ENCODE measurements at regions not wholly inside any gene's neighbourhood (a gene's known extent, or its start where the extent isn't known, plus 50 kb on each side); places are given as distances from the start of the nearest gene placed in this dataset.

DNA sequence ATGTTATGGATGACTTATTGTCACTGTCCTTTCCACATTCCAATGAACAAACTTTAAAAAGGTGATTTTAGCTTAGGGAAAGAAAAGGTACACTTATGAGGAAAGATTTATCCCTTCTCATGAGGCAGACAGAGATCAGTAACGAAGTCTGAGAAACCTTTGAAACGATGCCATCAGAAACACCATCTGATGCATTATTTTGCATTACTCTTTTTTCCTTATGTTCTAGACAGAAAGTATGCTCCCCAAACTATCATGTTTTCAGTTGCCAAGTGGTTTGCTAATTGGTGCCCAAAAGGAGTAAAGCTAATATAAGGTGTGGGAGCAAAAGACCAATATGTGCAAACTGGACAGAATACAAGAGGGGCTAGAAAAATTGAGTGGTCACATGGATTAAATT lies 397.7 kb upstream of the RIOK2 start:
- Histone ChIP-seq H3K27ac (ENCODE audit: low read depth, low read length) (no peak overlapping the region), H3K9ac (ENCODE audit: low read length) (no peak overlapping the region), H3K27me3 (ENCODE audit: control insufficient read depth, insufficient read depth, low read length) (no peaks in the 10 kb centered on the region), H3K4me1 (ENCODE audit: control insufficient read depth, insufficient read depth, low read length) (no peaks in the 10 kb centered on the region), H3K4me3 (ENCODE audit: low read length) (no peak overlapping the region), H3K36me3 (ENCODE audit: control insufficient read depth, insufficient read depth, low read length) (no peaks in the 10 kb centered on the region)

GRCh38 chr5:97591781-97592180 lies 408.7 kb upstream of the RIOK2 start:
- Histone ChIP-seq H3K4me3 (ENCODE audit: low read length) (no peak overlapping the region), H3K9ac (ENCODE audit: low read length) (no peak overlapping the region), H3K27me3 (ENCODE audit: control insufficient read depth, insufficient read depth, low read length) (no peaks in the 10 kb centered on the region), H3K36me3 (ENCODE audit: control insufficient read depth, insufficient read depth, low read length) (no peaks in the 10 kb centered on the region), H3K27ac (ENCODE audit: low read depth, low read length) (no peak overlapping the region), H3K4me1 (ENCODE audit: control insufficient read depth, insufficient read depth, low read length) (no peaks in the 10 kb centered on the region)

GRCh38 chr5:97600486-97600885 lies 417.4 kb upstream of the RIOK2 start:
- H3K27me3 ChIP-seq (ENCODE audit: control insufficient read depth, insufficient read depth, low read length): no peaks in the 10 kb centered on the region
- no peaks in the 10 kb centered on the region for H3K36me3 ChIP-seq (ENCODE audit: control insufficient read depth, insufficient read depth, low read length)
- H3K27ac ChIP-seq (ENCODE audit: low read depth, low read length): no peak overlapping the region
- no peak overlapping the region for H3K9ac ChIP-seq (ENCODE audit: low read length)
- H3K4me1 ChIP-seq (ENCODE audit: control insufficient read depth, insufficient read depth, low read length): no peaks in the 10 kb centered on the region
- no peak overlapping the region for H3K4me3 ChIP-seq (ENCODE audit: low read length)

DNA sequence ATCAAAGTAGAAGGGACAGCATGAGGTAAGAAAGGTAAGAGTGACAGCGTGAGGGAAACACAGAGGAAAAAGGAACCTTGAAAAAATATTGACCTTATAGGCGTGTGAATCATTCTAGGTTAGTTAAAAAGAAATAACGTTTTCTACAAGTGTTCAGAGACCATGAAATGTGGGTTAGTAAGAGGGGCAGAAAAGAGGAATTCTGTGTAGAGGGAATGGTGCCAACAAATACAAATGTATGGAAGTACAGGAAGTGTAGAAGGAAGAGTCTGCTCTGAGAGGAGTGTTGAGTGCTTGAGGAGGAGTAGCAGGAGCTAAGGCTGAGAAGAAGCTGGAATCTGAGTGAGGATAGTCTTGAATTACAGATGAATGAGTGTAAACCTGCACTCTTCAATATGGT lies 418.6 kb upstream of the RIOK2 start:
- Histone ChIP-seq H3K9ac (ENCODE audit: low read length) (no peak overlapping the region), H3K36me3 (ENCODE audit: control insufficient read depth, insufficient read depth, low read length) (no peaks in the 10 kb centered on the region), H3K4me3 (ENCODE audit: low read length) (no peak overlapping the region), H3K27ac (ENCODE audit: low read depth, low read length) (no peak overlapping the region), H3K4me1 (ENCODE audit: control insufficient read depth, insufficient read depth, low read length) (no peaks in the 10 kb centered on the region), H3K27me3 (ENCODE audit: control insufficient read depth, insufficient read depth, low read length) (no peaks in the 10 kb centered on the region)

GRCh38 chr5:97606531-97606930 lies 423.5 kb upstream of the RIOK2 start:
- no peaks in the 10 kb centered on the region for H3K36me3 ChIP-seq (ENCODE audit: control insufficient read depth, insufficient read depth, low read length)
- no peaks in the 10 kb centered on the region for H3K4me1 ChIP-seq (ENCODE audit: control insufficient read depth, insufficient read depth, low read length)
- H3K27ac ChIP-seq (ENCODE audit: low read depth, low read length): no peak overlapping the region
- no peak overlapping the region for H3K9ac ChIP-seq (ENCODE audit: low read length)
- no peaks in the 10 kb centered on the region for H3K27me3 ChIP-seq (ENCODE audit: control insufficient read depth, insufficient read depth, low read length)
- no peak overlapping the region for H3K4me3 ChIP-seq (ENCODE audit: low read length)

DNA sequence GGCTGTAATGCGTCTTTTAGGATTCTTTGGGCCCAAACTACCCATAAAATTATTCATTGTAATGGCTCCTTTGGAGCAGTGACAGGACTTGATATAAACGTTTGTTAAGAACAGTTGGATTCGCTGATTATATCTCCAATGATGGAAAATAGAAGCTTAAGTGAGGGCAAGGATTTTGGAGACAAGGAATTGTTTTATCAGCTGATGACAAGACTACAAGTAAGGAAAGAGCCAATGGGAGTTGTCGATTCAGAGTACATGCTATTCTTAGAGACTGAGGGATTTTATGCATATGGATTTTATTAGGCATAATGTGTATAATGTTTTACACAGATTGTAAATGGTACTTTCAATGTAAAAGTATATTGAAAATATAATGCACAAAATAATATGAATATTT lies 425.5 kb upstream of the RIOK2 start:
- Histone ChIP-seq H3K27me3 (ENCODE audit: control insufficient read depth, insufficient read depth, low read length) (no peaks in the 10 kb centered on the region), H3K36me3 (ENCODE audit: control insufficient read depth, insufficient read depth, low read length) (no peaks in the 10 kb centered on the region), H3K4me3 (ENCODE audit: low read length) (no peak overlapping the region), H3K27ac (ENCODE audit: low read depth, low read length) (no peak overlapping the region), H3K4me1 (ENCODE audit: control insufficient read depth, insufficient read depth, low read length) (no peaks in the 10 kb centered on the region), H3K9ac (ENCODE audit: low read length) (no peak overlapping the region)

DNA sequence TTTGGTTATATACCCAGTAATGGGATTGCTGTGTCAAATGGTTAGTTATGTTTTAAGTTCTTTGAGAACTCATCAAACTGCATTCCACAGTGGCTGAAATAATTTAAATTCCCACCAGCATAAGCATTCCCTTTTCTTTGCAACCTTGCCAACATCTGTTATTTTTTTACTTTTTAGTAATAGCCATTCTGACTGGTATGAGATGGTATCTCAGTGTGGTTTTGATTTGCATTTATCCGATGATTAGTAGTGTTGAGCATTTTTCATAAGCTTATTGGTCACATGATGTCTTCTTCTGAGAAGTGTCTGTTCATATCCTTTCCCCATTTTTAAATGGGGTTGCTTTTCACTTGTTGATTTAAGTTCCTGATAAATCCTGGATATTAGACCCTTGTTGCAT lies 435.7 kb upstream of the RIOK2 start:
- no peaks in the 10 kb centered on the region for H3K4me1 ChIP-seq (ENCODE audit: control insufficient read depth, insufficient read depth, low read length)
- no peaks in the 10 kb centered on the region for H3K27me3 ChIP-seq (ENCODE audit: control insufficient read depth, insufficient read depth, low read length)
- H3K4me3 ChIP-seq (ENCODE audit: low read length): no peak overlapping the region
- H3K36me3 ChIP-seq (ENCODE audit: control insufficient read depth, insufficient read depth, low read length): no peaks in the 10 kb centered on the region
- H3K9ac ChIP-seq (ENCODE audit: low read length): no peak overlapping the region
- H3K27ac ChIP-seq (ENCODE audit: low read depth, low read length): no peak overlapping the region

- Histone ChIP-seq H3K4me3 (ENCODE audit: low read length) (no peak overlapping the region), H3K9ac (ENCODE audit: low read length) (no peak overlapping the region), H3K27ac (ENCODE audit: low read depth, low read length) (no peak overlapping the region), H3K4me1 (ENCODE audit: control insufficient read depth, insufficient read depth, low read length) (no peaks in the 10 kb centered on the region), H3K36me3 (ENCODE audit: control insufficient read depth, insufficient read depth, low read length) (no peaks in the 10 kb centered on the region), H3K27me3 (ENCODE audit: control insufficient read depth, insufficient read depth, low read length) (no peaks in the 10 kb centered on the region)
Measured at GRCh38 chr5:97623441-97623840, 440.4 kb upstream of the RIOK2 start.

- Histone ChIP-seq H3K36me3 (ENCODE audit: control insufficient read depth, insufficient read depth, low read length) (no peaks in the 10 kb centered on the region), H3K9ac (ENCODE audit: low read length) (no peak overlapping the region), H3K4me1 (ENCODE audit: control insufficient read depth, insufficient read depth, low read length) (no peaks in the 10 kb centered on the region), H3K27me3 (ENCODE audit: control insufficient read depth, insufficient read depth, low read length) (no peaks in the 10 kb centered on the region), H3K27ac (ENCODE audit: low read depth, low read length) (no peak overlapping the region), H3K4me3 (ENCODE audit: low read length) (no peak overlapping the region)
Measured at GRCh38 chr5:97624886-97625285, 441.8 kb upstream of the RIOK2 start.

DNA sequence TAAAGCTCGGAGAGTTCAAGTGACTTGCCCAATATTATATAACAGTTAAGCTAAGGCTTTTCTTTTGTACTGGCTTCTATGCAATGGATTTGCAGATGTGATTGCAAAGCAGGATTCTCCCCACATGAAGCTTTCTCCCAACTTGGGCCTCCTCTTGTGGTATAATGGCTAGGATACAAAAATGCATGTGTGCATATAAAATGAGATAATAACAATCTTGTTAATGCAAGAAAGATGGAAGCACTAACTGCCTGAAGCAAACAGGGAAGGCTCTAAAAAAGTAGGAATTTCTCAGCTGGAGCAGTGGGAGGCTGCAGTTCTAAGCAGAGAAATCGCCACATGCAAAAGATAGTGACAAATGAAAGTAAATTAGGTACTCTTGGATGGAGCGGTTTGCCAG lies 444.2 kb upstream of the RIOK2 start:
- Histone ChIP-seq H3K4me1 (ENCODE audit: control insufficient read depth, insufficient read depth, low read length) (no peaks in the 10 kb centered on the region), H3K27ac (ENCODE audit: low read depth, low read length) (no peak overlapping the region), H3K9ac (ENCODE audit: low read length) (no peak overlapping the region), H3K4me3 (ENCODE audit: low read length) (no peak overlapping the region), H3K27me3 (ENCODE audit: control insufficient read depth, insufficient read depth, low read length) (no peaks in the 10 kb centered on the region), H3K36me3 (ENCODE audit: control insufficient read depth, insufficient read depth, low read length) (no peaks in the 10 kb centered on the region)

GRCh38 chr5:97628031-97628430 lies 445.0 kb upstream of the RIOK2 start:
- no peaks in the 10 kb centered on the region for H3K27me3 ChIP-seq (ENCODE audit: control insufficient read depth, insufficient read depth, low read length)
- H3K4me3 ChIP-seq (ENCODE audit: low read length): no peak overlapping the region
- H3K4me1 ChIP-seq (ENCODE audit: control insufficient read depth, insufficient read depth, low read length): no peaks in the 10 kb centered on the region
- no peaks in the 10 kb centered on the region for H3K36me3 ChIP-seq (ENCODE audit: control insufficient read depth, insufficient read depth, low read length)
- H3K9ac ChIP-seq (ENCODE audit: low read length): no peak overlapping the region
- H3K27ac ChIP-seq (ENCODE audit: low read depth, low read length): no peak overlapping the region

DNA sequence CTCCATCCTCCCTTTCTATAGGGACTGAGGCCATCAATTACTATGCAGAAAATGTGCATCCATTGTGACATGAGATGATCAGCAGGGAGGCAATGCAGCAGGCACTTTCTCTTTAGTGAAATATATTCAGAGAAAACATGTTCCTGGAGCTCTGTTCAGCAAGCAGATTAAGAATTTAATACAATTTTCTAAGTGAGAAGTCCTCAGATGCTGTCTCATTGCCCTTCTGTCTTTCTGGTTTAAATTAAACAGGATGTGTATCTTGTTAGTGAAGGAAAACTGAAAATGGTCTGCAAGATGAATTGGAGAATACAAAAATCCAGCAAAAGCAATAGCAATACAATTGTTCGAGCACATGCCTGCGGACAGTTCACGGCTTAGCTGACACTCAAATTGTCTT lies 445.8 kb upstream of the RIOK2 start:
- Histone ChIP-seq H3K9ac (ENCODE audit: low read length) (no peak overlapping the region), H3K27ac (ENCODE audit: low read depth, low read length) (no peak overlapping the region), H3K27me3 (ENCODE audit: control insufficient read depth, insufficient read depth, low read length) (no peaks in the 10 kb centered on the region), H3K4me3 (ENCODE audit: low read length) (no peak overlapping the region), H3K4me1 (ENCODE audit: control insufficient read depth, insufficient read depth, low read length) (no peaks in the 10 kb centered on the region), H3K36me3 (ENCODE audit: control insufficient read depth, insufficient read depth, low read length) (no peaks in the 10 kb centered on the region)

DNA sequence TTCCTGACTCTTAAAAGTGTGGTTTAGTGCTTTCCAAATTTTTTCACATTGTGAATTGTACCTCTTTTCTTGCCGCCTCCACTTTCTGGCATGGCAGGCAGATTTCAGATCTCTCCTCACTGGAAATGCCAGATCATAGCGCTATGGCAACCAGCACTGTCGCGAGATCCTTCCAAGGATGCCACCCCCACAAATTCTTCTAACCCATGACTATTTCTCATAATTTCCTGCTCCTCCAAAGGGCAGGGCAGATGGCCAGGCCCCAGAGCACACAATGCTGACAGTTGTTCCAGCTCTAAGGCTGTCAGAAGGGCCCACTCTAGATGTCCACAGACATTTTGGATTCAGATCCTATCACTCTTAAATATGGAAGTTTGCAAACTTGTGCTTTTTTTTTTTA lies 446.2 kb upstream of the RIOK2 start:
- Histone ChIP-seq H3K36me3 (ENCODE audit: control insufficient read depth, insufficient read depth, low read length) (no peaks in the 10 kb centered on the region), H3K4me1 (ENCODE audit: control insufficient read depth, insufficient read depth, low read length) (no peaks in the 10 kb centered on the region), H3K27me3 (ENCODE audit: control insufficient read depth, insufficient read depth, low read length) (no peaks in the 10 kb centered on the region), H3K27ac (ENCODE audit: low read depth, low read length) (peak overlapping the region; percentile 14), H3K9ac (ENCODE audit: low read length) (no peak overlapping the region), H3K4me3 (ENCODE audit: low read length) (no peak overlapping the region)

GRCh38 chr5:97635553-97635952 lies 452.5 kb upstream of the RIOK2 start:
- Histone ChIP-seq H3K4me1 (ENCODE audit: control insufficient read depth, insufficient read depth, low read length) (no peaks in the 10 kb centered on the region), H3K4me3 (ENCODE audit: low read length) (no peak overlapping the region), H3K27ac (ENCODE audit: low read depth, low read length) (no peak overlapping the region), H3K36me3 (ENCODE audit: control insufficient read depth, insufficient read depth, low read length) (no peaks in the 10 kb centered on the region), H3K27me3 (ENCODE audit: control insufficient read depth, insufficient read depth, low read length) (no peaks in the 10 kb centered on the region), H3K9ac (ENCODE audit: low read length) (no peak overlapping the region)
